Astrocyte of the spinal cord (primary cell): ENCODE measurements at regions not wholly inside any gene's neighbourhood (a gene's known extent, or its start where the extent isn't known, plus 50 kb on each side); places are given as distances from the start of the nearest gene placed in this dataset.

Source experiments
- DNase-seq: peaks from one replicate; pipeline ENCODE4 v3.0.0; 2011; ENCODE audit warnings: low read depth, low spot score
- H3K4me3 ChIP-seq: 2 replicates; pipeline ENCODE4 v1.5.1; 2011; ENCODE audit warnings: low read depth, mild to moderate bottlenecking, low read length, moderate library complexity
- in situ Hi-C: cut with HindIII; loops from 2 replicates; pipeline ENCODE4 v1.10.0; 2017; ENCODE audit warnings: low sequenced_read_pairs
- TF ChIP-seq, protein P1 (sequence below): IDR thresholded peaks from 2 replicates; pipeline ENCODE4 v1.5.1; 2012; ENCODE audit warnings: low read depth, mild to moderate bottlenecking, low read length, inconsistent platforms

DNA sequence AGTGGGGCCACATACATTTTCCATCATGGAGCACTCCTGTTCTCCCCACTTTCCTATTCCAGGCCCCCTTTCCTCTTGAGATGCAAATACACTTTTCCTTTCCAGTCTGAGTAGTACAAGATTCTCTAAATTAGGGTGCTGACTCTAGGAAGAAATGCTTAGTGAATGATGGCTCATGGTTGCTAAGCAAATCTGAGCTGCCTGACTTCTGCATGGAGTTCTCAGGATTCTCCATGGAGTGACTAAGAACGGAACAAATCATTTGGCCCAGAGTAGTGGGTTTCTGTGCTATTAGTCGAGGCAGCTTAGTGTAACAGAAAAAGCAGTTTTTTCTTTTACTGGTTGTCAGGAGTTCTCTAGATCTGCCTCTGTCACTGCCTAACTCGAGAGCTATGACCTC, 65.4 kb upstream of the NTM start:
- no peak overlapping the region for H3K4me3 ChIP-seq
- in situ Hi-C loops = no loop called here
- peak; percentile 1 for DNase-seq
- TF ChIP-seq, protein P1, sequence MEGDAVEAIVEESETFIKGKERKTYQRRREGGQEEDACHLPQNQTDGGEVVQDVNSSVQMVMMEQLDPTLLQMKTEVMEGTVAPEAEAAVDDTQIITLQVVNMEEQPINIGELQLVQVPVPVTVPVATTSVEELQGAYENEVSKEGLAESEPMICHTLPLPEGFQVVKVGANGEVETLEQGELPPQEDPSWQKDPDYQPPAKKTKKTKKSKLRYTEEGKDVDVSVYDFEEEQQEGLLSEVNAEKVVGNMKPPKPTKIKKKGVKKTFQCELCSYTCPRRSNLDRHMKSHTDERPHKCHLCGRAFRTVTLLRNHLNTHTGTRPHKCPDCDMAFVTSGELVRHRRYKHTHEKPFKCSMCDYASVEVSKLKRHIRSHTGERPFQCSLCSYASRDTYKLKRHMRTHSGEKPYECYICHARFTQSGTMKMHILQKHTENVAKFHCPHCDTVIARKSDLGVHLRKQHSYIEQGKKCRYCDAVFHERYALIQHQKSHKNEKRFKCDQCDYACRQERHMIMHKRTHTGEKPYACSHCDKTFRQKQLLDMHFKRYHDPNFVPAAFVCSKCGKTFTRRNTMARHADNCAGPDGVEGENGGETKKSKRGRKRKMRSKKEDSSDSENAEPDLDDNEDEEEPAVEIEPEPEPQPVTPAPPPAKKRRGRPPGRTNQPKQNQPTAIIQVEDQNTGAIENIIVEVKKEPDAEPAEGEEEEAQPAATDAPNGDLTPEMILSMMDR = no peak

- TF ChIP-seq, protein P1 = no peak
- in situ Hi-C loops = no loop called here
- no peak for DNase-seq
- H3K4me3 ChIP-seq = no peak overlapping the region
Measured at GRCh38 chr11:131307506-131307905, 62.9 kb upstream of the NTM start.

DNA sequence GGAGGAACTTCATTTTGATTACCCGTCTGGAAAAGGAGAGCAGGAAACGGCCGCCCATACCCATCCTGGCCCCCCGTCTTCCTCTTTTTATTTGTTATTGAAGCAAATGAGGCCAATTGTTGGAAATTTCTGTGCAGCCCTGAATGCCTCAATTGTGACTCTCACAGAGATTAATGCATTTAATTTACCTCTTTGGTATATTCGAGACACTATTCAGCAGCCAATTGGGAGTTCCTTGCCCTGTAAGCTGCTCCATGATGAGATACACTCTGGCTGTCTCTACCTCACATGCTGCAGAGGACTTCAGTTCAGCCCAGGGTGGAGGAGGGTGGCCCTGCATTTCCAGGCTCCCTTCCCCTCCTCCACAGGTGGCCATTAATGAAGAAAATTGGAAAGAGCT, 60.6 kb upstream of the NTM start:
- in situ Hi-C loops = no loop called here
- TF ChIP-seq, protein P1 = no peak
- no peak for DNase-seq
- H3K4me3 ChIP-seq = no peak overlapping the region

DNA sequence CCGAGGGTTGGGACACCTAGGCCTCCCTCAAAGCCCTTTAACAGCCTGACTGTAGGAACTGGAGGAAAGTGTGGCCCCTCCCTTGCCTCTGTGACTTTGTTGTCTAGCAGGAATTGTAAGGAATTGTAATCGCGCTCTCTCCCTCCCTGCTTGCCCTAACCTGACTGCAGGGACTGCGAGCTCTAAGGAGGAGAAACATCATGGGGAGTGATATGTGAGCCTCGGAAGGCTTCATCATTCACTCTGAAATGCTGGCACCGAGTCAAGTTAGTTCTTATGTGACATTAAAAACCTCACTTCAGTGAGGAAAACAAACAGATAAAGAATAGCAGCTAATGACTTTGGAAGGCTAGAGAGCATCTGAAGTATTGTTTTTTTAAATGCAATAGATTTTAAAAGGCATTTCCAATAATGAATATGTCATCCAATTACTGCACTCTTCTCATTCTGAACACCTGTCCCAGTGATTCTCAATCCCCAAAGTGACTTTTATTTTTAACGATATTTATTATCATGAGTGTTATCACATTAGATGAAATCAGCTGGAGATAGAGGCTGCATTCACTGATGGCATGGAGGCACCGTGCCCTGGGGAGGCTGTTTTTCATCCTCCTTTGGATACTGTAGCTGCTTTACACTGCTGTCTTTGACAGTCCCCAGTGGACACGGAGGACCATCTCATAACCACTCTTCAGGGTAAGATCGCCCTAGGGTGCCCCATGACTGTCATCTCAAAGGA, 58.5 kb upstream of the NTM start:
- no peak for DNase-seq
- no peak overlapping the region for H3K4me3 ChIP-seq
- in situ Hi-C loops = no loop called here
- TF ChIP-seq, protein P1 = no peak
